ENCODE measurements at regions not wholly inside any gene's neighbourhood (a gene's known extent, or its start where the extent isn't known, plus 50 kb on each side); places are given as distances from the start of the nearest gene placed in this dataset.
A peak's percentile ranks its signal among the peaks of the same experiment; 100 is the strongest.

DNA sequence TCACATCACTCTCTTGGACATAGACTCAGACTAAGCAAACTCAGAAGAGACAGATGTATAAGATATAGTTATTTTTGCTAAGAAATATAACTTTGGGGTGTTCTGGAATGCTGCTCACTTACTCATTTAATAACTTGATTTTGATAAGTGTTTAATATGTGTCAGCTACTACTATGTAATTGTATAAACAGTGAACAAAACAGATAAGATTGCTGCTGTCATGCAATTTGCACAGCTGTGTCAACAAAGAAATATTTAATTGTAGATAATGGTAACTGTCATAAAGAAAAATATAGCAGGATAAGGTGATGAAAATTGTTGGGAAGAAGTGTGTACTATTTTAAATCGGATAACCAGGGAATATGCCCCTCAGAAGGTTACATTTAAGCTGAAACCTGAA, 84.1 kb upstream of the ZDHHC17 start:
- TF ChIP-seq GATA1 (IDR thresholded peaks at IDR 0.05; ENCODE audit: low read depth, low read length) (no peak), POLR2A (IDR thresholded peaks at IDR 0.05; ENCODE audit: low read length) (no peak)
- DNase-seq, result no peak

DNA sequence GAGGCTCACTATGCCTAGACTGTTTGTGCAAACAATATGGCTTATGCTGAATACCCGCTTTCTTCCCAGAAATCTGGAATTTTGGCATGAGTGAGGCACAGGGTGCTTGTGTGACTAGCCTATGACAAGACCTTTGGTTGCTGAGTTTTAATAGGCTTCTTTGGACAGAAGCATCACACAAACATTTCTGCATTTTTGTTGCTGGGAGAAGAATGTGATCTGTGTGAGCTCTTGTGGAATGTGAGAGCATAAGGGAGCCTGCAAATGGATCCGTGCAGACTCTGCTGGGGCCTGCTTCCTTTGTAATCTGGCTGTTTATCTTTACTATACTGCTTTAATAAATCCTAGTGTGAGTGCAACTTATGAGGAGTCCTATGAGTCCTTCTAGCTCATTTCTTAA, 83.0 kb upstream of the ZDHHC17 start:
- TF ChIP-seq POLR2A (IDR thresholded peaks at IDR 0.05; ENCODE audit: low read length), result no peak
- TF ChIP-seq GATA1 (IDR thresholded peaks at IDR 0.05; ENCODE audit: low read depth, low read length), result no peak
- no peak for DNase-seq

DNA sequence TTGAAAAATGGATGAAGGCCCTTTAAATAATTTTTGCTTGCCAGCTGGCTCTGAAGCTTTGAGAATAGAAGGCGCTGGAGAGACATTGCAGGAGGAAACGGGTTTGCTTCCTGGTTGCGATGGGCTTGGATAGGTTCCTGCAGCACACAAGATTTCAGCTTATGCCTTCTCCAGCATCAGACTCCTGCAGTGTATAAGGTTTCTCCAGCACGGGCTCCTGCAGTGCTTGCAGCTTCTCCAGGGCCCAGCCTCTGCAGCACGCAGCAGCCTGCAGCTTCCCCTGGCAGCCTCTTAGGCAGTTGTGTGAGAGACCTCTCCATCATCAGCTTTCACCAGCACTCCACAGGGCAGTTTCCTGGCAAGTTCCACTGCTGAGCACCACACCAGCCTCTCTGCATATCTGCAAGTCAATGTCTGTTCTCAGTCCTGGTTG, 78.7 kb upstream of the ZDHHC17 start:
- TF ChIP-seq POLR2A (IDR thresholded peaks at IDR 0.05; ENCODE audit: low read length), result no peak
- no peak for TF ChIP-seq GATA1 (IDR thresholded peaks at IDR 0.05; ENCODE audit: low read depth, low read length)
- no peak for DNase-seq

DNA sequence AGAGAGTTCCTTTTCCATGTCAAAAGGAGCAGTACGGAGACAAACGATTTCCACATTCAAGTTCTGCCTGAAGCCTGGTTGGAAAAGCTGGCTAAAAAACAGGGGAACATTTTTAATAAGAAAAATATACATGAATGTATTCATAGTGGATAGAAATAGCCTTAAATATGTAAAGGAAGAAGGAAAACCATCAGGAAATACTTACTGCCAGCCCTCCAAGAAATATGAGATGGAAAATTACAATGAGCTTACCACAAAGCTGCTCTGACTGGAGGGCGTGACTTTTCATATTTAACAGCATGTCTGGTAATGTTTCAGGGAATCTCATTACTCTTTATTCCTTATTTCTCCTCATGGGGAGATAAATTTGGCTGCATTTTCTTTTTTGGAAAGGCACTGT, 75.9 kb upstream of the ZDHHC17 start:
- no peak for DNase-seq
- TF ChIP-seq GATA1 (IDR thresholded peaks at IDR 0.05; ENCODE audit: low read depth, low read length), result no peak
- no peak for TF ChIP-seq POLR2A (IDR thresholded peaks at IDR 0.05; ENCODE audit: low read length)

DNA sequence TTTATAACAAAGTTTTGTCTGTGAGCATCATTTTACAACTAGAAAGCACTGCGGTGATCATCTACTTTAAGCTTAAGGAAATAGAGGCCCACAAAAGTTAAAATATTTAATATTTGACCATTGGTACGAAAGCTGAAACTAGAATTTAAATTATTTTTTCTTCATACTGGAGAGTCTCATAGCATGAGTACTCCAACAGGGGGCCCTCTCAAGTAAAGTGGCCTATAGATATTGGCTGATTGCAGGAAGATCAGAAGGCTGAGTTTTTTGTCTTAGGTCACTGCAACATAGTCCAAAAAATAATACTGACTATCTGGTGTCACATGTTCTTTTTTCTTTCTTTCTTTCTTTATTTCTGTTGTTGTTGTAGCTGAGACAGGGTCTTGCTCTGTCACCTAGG, 75.3 kb upstream of the ZDHHC17 start:
- peak; percentile 34 to 46 for DNase-seq
- TF ChIP-seq GATA1 (IDR thresholded peaks at IDR 0.05; ENCODE audit: low read depth, low read length) (no peak), POLR2A (IDR thresholded peaks at IDR 0.05; ENCODE audit: low read length) (no peak)

DNA sequence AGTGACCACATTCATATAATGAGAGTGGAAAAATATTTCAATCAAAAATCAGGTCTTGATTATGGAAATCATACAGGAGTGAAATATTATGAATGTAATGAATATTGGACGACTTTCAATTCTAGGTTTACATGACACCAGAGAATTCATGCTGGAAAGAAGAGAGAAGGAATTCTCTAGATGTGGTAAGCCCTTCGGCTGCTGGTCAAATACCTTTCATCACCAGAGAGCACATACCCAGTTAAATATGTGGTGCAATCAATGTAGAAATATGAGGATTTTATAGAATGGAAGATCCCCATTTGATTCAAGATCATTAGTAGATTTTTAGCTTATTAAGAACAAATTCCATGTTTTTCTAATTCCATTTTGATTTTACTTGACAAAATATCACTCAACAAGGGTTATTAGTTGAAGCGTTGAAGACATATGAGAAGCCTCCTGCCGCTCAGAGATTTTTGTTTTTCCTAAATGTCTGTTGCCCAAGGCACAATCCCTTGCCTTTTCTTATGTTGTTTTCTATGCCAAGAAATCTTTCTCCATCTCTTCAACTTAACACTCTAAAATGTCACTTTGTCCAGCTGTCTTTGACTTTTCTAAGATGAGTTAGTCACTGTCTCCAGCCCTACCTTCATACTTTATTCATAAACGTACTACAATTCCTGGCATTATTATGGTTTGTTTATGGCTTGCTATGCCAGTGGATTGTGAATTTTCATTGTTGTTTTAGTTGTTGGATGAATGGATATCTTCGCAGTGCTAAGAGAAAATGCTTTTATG, 72.8 kb upstream of the ZDHHC17 start:
- no peak for DNase-seq
- no peak for TF ChIP-seq POLR2A (IDR thresholded peaks at IDR 0.05; ENCODE audit: low read length)
- TF ChIP-seq GATA1 (IDR thresholded peaks at IDR 0.05; ENCODE audit: low read depth, low read length), result no peak

DNA sequence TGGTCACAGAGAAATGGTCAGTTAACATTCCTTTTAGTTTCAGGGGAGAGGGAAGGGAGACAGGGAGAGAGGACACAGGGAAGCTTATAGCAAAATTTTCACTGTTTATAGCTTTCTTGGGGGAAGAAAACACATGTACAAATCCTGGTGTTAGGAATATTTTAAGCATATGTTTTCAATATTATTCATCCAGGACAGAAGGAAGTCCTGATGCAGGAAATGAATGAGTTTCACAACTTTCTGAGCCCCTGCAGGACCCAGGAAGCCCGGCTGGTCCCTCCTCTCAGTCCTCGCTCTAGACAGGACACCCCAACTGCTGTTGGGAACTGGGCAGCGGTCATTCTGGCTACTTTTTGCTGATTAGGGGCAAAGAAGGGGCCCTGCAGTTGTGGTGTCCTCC, 71.1 kb upstream of the ZDHHC17 start:
- no peak for DNase-seq
- TF ChIP-seq GATA1 (IDR thresholded peaks at IDR 0.05; ENCODE audit: low read depth, low read length), result no peak
- no peak for TF ChIP-seq POLR2A (IDR thresholded peaks at IDR 0.05; ENCODE audit: low read length)

DNA sequence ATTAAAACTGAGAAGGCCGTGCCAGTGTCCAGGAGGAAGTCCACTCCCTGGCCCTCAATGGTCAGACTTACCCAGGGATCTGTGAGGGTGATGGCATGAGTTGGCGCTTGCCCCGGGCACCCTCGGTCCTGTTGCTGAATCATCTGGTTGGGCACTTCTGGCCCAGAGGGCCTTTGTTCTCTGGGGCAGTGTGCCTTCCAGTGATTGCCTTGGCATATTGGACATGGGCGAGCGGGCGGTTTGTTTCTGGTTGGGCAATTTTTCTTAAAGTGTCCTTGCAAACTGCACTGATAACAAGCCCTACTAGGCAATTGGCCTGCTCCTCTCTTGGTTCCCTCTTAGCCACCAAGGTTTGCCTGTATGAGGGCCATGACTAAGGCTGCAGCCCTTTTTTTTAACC, 69.5 kb upstream of the ZDHHC17 start:
- no peak for TF ChIP-seq GATA1 (IDR thresholded peaks at IDR 0.05; ENCODE audit: low read depth, low read length)
- no peak for TF ChIP-seq POLR2A (IDR thresholded peaks at IDR 0.05; ENCODE audit: low read length)
- DNase-seq, result no peak

DNA sequence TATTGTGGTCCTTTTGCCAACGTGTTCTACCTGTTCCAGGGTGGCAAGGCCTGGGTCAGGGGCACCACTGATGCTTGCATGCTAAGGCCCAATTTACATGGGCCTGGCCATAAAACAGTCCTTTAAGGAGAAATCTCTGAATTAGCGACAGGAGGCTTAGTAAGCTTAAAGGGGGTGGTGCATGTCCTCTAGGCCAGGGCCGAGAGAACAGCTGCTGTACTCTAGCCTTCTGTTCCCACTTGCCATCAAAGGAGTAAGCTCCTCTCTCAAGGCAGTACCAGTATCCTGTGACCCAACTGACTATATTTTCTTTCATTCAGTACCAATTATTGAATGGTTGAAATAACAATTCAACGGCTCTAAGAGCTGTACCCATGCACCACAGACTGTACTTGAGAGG, 67.7 kb upstream of the ZDHHC17 start:
- TF ChIP-seq POLR2A (IDR thresholded peaks at IDR 0.05; ENCODE audit: low read length) (no peak), GATA1 (IDR thresholded peaks at IDR 0.05; ENCODE audit: low read depth, low read length) (no peak)
- DNase-seq, result no peak

DNA sequence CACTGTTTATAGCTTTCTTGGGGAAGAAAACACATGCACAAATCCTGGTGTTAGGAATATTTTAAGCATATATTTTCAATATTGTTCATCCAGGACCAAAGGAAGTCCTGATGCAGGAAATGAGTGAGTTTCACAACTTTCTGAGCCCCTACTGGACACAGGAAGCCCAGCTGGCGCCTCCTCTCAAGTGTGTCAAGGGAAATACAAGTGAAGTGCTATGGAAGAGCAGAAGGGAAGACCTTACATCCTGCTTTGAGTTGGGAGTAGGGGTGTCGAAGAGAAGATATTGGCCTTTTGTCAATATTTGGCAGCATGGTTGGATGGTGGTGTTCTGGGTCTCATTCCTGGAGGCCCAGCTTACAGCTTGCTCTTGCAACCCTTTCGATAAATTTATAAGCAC, 66.1 kb upstream of the ZDHHC17 start:
- no peak for TF ChIP-seq POLR2A (IDR thresholded peaks at IDR 0.05; ENCODE audit: low read length)
- TF ChIP-seq GATA1 (IDR thresholded peaks at IDR 0.05; ENCODE audit: low read depth, low read length), result no peak
- no peak for DNase-seq

DNA sequence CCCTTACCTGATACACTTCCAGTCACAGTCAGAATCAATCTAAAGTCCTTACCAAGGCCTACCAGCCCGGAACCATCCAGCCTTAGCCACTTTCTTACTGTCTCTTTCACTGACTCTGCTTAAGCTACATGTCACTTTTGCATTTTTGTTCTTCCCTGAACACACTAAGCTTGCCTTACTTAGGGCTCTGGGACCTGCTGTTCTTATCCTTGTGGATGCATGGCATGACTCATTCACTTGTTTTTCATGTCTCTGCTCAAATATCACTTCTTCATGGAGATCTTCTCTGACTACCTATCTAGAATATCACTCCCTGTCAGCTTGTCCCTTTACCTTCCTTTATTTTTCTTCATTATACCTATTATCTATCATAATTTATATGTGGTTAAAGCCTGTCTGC, 65.6 kb upstream of the ZDHHC17 start:
- TF ChIP-seq GATA1 (IDR thresholded peaks at IDR 0.05; ENCODE audit: low read depth, low read length) (no peak), POLR2A (IDR thresholded peaks at IDR 0.05; ENCODE audit: low read length) (no peak)

DNA sequence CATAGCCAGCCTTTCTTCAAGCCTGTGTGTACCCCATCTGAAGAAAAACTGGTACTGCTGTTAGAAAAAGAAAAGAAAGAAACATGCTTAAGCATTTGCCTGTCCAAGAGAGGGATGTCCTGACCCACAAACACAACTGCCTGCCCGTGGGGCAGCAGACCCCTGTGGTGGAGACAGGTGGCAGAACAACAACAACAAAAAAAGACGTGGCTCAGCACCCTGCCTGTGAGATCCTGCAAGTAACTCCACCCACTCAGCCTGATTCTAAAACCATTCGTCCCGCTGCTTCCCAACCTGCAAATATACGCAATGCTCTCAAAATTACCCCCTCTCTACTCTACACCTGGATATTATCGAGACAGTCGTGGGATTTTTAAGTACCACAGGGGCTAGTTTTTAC, 64.9 kb upstream of the ZDHHC17 start:
- TF ChIP-seq POLR2A (IDR thresholded peaks at IDR 0.05; ENCODE audit: low read length) (no peak), GATA1 (IDR thresholded peaks at IDR 0.05; ENCODE audit: low read depth, low read length) (no peak)
- no peak for DNase-seq

More for the DNA sequence above, 65.6 kb upstream of the ZDHHC17 start:
- DNase-seq, result no peak

DNA sequence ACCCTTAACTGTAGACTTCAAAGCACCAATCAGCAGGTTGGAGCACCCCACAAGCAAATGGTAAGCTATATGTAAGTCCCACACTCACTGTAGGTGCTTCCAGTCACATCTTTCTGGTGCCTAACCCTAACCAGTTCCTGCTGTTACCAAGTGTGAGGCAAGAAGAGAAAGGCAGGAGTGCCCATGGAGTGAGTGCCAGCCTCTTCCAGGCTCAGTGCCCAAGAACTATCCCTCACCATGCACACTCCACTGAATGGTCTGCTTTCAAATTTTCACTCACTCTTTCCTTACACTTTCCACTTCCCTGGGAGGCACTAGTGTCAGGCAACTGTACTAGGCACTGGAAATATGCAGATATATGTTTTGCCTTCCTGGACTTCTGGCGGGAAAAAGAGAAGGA, 62.2 kb upstream of the ZDHHC17 start:
- no peak for TF ChIP-seq POLR2A (IDR thresholded peaks at IDR 0.05; ENCODE audit: low read length)
- TF ChIP-seq GATA1 (IDR thresholded peaks at IDR 0.05; ENCODE audit: low read depth, low read length), result no peak
- DNase-seq, result no peak

DNA sequence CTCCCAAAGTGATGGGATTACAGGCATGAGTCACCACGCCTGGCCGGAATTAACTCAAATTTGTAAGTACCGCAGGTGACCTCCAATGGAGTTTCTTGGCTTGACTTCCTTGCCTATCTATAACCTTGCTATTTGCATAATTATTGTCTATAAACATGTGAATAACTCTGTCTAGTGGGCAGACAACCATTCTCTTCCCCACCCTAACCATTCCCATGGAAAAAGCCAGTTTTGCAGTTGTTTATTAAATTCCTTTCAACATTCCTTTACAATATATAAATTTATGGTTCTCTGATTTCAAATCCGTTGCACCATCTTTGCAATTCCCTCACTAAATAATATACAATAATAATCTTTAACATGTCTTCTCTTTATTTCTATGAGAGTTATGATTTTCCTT, 61.0 kb upstream of the ZDHHC17 start:
- TF ChIP-seq POLR2A (IDR thresholded peaks at IDR 0.05; ENCODE audit: low read length) (no peak), GATA1 (IDR thresholded peaks at IDR 0.05; ENCODE audit: low read depth, low read length) (no peak)

DNA sequence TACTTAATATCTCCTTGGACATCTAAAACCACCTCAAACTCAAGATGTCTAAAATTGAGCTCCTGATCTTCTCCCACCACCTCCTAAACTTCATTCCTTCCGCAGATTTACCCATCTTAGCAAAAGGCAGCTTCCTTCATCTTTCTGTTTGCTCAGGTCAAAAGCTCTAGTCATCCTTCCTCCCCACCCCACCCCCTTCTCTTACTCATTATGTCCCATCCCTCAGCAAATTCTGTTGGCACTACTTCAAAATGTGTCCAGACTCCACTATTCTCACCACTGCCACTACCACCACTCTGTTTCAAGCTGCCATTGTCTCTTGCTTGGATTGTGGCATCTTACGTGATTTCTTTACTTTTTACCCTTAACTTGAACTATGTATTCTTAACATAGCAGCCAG, 59.2 kb upstream of the ZDHHC17 start:
- DNase-seq, result no peak
- TF ChIP-seq GATA1 (IDR thresholded peaks at IDR 0.05; ENCODE audit: low read depth, low read length) (no peak), POLR2A (IDR thresholded peaks at IDR 0.05; ENCODE audit: low read length) (no peak)

More for the DNA sequence above, 61.0 kb upstream of the ZDHHC17 start:
- no peak for DNase-seq

Data from erythroblast (primary cell).